ENCODE measurements at regions not wholly inside any gene's neighbourhood (a gene's known extent, or its start where the extent isn't known, plus 50 kb on each side); places are given as distances from the start of the nearest gene placed in this dataset.
A peak's percentile ranks its signal among the peaks of the same experiment; 100 is the strongest.

DNA sequence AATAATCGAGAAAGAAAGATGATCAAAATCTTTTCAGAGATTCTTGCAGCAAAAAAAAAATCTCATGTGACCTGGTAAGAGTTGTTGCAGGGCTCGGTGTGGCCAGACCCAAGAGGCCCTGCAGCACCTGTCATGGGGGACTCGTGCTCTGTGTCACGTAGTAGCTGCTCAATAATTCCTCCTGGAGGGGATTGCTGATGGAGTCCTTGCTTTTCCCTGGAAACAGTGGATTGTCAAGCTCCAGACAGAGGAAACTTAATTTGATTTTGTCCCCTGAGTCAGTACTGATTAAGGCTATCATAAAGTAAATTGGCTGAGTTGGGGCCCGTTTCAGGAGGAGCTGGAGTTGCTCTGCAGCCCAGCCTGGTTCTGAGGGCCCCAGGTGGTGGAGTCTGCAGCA, 125.2 kb downstream of the EDN3 start:
- intact Hi-C loops (cut with DNase I), result no loop called here

DNA sequence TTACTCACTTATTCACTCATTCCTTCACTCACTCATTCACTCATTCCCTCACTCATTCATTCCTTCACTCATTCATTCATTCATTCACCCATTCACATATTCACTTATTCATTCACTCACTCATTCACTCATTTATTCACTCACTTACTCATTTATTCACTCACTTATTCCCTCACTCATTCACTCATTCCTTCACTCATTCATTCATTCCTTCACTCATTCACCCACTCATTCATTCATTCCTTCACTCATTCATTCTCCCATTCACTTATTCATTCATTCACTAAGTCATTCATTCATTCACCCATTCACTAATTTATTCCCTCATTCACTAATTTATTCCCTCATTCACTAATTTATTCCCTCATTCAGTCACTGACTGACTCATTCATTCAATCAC, 127.6 kb downstream of the EDN3 start:
- intact Hi-C loops (cut with DNase I), result no loop called here
- no peak for DNase-seq (ENCODE audit: low spot score)

More for the DNA sequence above, 125.2 kb downstream of the EDN3 start:
- DNase-seq (ENCODE audit: low spot score), result no peak

DNA sequence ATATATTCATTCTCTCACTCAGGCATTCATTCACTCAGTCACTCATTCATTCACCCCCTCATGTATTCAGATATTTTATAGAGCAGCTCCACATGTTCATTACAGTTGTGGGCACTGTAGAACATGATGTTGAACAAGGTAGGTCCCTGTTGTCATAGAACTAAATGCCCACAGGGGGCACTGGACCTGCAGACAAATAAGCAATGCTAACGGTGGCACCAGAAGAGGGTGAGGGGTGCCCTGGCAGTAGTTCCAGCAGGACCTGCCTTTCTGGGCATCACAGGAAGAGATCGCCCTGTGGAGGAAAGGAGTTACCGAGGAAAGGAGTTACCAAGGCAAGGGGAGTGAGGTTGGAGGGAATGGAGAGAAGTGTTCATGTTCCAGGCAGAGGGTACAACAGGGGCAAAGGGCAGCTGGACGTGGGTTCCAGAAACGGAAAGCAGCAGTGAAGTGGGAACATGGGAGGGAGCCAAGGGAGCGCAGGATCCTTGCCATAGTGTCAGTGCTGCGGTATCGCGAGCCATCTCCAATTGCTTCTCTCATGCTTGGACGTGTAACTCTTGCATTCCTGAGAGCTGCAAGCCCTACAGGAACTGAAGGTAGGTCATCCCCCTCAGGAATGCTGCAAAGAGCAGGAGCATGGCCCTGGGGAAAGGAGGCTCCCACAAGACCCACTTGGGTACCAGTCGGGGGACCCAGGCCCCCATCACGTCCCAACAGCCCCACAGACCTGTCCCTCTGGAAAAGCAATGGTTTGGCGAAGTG, 128.2 kb downstream of the EDN3 start:
- DNase-seq (ENCODE audit: low spot score), result no peak
- intact Hi-C loops (cut with DNase I), result no loop called here

DNA sequence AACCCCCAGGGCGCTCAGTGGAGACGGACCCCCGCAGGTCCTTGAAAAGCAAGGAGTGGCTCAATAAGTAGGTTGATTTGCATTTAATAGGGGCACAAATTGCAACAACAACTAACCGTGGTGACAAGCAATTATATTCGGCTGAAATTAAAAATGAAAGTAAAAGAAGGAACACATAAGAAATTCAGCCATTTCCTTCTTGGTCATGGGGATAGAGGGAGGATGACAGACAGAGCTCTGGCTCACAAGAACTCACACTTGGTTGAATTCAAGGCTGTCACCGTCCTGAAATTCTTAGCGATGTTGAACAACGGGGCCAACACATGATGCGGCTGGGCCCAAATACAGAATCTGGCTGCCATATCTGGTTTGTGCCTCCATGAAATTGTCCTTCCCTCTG, 129.0 kb downstream of the EDN3 start:
- no peak for DNase-seq (ENCODE audit: low spot score)
- intact Hi-C loops (cut with DNase I), result no loop called here

DNA sequence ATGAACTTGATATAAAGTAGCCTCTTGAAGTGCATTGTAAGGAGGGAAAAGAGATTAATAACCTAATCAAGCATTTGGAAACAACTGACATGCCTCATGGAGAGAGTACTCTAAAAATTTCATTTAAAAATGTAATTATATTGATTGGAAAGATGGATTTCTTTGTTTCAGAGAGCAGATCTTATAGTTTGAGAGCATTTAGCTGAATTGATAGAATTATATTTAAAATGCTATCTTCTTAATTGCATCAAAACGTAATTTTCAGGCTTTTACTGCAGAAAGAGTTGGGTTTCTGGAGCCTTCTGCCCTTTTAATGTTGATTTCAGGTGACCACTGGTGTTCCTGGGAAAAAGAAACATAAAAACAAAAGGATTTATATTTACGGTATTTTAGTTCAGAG, 130.6 kb downstream of the EDN3 start:
- no peak for DNase-seq (ENCODE audit: low spot score)
- intact Hi-C loops (cut with DNase I), result no loop called here

DNA sequence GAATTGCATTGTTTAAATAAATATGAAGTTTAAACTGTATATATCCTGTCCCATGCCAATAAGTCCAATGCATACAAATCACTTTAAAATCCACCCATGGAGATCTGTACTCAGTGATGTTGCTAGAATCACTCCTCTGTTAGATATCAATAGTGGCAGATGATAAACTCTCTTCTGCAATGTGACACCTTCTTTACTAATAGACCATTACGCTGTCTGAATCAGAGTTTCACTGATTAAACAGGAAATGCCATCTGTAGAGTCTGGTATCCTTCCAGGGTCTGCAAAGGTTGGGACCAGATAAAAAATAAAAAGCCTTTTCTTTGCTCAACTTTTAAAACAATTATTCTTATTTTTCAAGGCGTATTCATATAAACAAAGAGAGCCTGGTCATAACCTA, 134.5 kb downstream of the EDN3 start:
- DNase-seq (ENCODE audit: low spot score), result no peak
- intact Hi-C loops (cut with DNase I), result no loop called here

DNA sequence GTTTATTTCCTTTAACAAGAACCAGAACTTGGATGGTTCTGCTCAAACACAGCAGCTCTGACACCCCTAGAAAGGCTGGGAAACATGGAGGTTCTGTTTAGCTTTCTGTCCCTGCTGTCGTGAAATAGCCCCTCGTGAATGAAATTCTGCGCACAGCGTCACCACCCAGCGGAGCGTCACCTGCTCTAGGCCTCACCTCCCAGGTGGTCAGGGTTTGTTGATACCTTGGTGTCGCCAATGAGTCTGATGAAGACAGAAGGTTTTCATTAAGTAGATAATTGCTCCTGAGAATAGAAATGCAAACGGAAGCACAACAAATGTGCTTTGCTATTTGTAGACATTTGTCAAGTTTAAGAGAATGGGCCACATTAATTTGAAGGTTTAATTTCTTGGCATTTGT, 135.1 kb downstream of the EDN3 start:
- intact Hi-C loops (cut with DNase I), result no loop called here
- DNase-seq (ENCODE audit: low spot score), result peak; percentile 29

DNA sequence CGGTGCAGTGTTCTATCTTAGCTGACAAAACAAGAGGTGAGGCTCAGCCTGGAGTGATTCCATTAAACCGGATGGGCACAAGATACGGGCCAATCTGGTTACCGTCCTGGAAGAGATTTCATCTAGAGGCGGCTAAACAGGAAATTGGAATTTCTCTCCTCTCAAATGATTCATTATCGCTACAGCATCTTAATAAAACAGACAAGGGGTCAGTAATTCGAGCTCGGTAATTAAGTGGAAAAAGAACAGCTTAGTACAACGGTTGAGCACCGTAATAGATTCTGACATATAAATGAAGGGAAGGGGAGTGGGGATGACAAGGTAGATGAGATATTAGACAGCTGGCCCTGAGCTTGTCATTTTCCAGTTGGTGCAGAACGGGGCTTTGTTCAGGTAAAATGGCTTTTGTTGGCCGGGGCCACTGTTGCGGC, 137.2 kb downstream of the EDN3 start:
- intact Hi-C loops (cut with DNase I), result no loop called here
- DNase-seq (ENCODE audit: low spot score), result no peak

DNA sequence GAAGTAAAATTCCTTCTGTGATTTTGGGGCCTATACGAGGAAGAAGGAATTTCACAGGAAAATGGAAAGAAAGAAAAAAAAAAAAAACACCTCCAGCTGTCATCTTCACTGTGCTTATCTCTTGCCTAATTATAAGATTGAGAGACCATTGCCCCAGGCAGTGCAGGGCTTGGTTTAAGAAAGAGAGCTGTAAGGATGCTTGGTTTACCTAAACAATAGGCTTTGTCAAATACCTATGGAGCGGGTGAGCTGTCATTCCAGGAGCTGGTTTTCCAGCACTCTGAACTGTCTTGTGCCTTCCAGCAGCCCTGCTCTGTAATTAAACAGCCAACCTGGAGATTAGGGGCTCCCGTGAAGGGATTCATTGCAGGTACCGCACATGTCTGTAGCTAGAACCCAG, 137.8 kb downstream of the EDN3 start:
- no peak for DNase-seq (ENCODE audit: low spot score)
- intact Hi-C loops (cut with DNase I), result no loop called here

DNA sequence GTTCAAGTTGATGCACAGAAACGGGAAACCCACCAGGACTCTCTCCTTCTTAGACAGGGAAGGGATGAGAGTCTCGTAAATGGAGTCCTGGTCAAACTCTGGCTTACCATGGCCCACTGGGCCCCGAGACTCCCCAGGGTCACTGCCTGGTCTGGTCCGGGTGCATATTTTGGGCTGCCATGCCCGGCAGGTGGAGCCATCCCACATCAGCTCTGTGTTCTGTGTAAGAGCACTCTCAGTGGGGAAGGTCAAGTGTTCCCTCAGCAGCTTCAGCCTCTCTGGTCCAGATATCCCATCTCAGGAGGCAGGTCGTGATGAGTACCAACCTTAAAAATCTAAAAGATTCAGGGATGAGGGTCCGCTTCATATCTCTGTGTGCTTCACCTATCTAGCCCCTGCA, 138.8 kb downstream of the EDN3 start:
- intact Hi-C loops (cut with DNase I), result no loop called here
- DNase-seq (ENCODE audit: low spot score), result no peak

DNA sequence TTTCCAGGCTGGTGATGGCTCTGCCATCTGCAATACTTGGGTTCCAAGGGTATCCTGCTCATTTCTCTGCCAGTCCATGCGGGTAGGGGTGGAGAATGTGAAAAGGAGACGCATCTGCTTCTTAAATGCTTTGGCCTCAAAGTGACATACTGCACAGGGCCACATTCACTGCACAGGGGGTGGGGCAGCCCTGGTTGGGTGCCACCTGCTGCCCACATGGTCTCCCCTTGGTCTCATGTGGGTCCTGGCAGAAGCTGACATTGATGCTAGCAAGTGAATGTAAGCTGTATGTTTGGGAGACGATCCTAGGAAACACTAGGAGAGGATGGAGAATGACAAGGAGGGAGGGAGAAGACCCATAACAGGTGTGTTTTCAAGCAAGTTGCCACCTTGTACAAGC, 140.9 kb downstream of the EDN3 start:
- intact Hi-C loops (cut with DNase I), result no loop called here
- peak; percentile 24 for DNase-seq (ENCODE audit: low spot score)

DNA sequence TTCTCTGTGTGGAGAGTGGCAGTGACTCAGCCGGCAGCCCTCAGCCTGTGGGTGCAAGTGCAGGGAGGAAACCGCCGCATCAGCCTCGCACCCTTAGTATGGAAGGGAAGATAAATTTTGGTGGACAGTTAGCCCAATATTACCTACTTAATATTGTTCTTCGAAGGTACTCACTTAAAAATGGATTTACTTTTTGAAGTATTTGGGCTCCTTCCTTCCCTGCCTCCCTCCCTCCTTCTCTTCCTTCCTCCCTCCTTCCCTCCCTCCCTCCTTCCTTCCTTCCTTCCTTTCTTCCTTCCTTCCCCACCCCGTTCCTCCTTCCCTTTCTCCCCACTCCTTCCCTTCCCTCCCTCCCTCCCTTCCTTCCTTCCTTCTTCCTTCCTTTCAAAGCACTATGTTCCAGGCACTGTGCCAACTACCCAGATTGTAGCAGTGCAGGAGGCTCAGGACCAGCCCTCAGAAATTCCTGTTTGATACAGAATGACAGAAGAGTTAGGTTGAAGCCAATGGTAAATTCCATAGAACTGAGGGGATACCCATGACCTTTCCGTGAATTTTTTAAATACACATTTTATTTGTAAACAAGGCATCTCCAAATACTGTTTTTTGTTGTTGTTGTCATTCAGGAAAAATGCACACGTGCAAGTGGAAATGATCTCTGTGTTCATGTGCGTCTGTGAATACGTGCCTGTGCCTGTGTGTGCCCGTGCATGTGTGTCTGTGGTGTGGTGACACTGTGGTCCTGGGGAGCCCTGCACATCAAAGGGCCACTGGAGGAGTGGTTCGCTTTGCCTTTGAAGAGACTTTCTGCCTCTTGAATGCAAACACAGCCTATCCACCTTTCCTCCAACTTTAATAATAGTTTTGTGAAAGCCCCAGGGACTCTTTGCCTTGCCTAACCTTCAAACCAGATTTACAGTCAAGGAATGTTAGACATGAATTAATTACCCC, 141.7 kb downstream of the EDN3 start:
- intact Hi-C loops (cut with DNase I), result no loop called here
- DNase-seq (ENCODE audit: low spot score), result peak; percentile 36

DNA sequence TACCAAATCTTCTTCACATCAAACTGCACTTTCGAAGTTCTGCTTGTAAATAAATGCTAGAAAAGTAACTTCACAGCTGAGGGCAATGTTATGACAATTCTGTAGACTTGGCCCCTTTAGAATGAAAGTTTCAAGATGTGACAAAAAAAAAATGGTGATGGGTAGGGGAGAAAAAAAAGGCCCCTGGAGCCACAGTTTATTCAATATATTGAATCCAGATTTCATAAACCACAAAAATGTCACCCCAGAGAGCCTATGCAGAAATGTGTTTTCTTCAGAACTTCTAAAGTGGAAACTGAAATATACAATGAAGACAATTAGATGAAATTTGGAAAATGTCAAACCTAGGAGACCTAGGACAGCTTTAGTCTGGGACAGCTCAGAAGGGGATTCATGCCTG, 143.1 kb downstream of the EDN3 start:
- intact Hi-C loops (cut with DNase I), result no loop called here
- no peak for DNase-seq (ENCODE audit: low spot score)

DNA sequence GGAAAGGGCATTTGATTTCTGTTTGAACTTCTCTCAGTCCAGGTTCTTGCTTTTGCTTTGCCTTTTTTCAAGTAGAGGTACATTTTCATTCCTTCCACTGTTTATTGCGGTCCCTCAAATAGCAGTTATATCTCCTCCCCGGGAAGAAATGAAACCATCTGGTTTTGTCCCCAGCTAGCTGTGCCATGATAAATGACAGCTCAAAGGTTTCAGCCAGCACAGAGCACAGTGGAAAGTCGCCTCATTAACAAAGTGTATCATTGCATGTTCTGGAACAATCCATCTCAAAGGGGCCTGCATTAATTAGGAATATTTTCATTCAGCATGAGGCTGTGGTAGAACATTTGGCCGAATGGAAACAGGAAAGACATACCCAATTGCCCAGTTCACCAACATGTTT, 146.0 kb downstream of the EDN3 start:
- intact Hi-C loops (cut with DNase I), result no loop called here

DNA sequence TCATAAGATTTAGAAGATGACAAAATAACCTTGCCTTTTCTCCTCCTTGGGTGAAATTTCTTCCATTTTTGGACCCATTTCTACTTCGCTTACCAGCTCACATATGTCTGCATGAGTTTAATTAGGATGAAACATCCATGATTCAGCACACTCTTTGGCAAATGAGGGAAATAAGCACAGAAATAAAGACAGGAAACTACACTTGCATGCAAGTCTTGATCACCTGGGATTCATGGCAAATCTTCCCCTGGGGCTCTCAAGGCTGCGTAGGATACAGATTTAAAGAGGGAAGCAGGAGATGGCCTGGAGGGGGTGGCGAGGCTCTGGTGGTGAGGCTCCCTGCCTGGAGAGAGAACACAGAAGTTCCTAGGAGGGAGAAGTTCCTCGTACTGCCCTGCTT, 147.8 kb downstream of the EDN3 start:
- intact Hi-C loops (cut with DNase I), result no loop called here
- DNase-seq (ENCODE audit: low spot score), result no peak

More for the DNA sequence above, 146.0 kb downstream of the EDN3 start:
- no peak for DNase-seq (ENCODE audit: low spot score)

DNA sequence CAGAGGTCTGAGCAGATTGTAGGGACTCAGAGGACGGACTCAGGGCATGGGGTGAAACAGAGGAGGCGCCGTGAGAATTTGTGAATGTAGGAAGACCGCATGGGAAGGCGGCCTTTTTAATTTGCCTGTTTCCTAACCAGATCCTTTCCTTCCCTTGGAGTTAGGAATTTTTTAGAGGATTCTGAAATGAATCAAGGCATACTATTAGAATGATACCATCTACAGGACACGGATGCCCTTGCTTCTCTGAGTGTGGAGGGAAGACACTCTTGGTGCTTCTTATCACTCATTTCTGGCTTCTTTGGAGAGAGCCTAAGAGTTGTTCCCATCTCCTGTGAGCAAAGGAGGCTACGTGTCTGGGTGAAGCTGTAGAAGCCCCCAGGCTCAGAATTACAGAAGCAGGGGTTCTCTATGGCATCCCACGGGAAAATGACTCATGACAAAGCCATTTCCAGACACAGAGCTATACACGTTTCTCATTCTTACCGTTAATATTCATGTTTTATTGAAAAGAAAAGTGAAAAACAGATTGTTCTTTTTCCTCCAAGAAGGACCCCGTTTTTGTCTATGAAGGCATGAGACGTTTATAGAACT, 148.5 kb downstream of the EDN3 start:
- intact Hi-C loops (cut with DNase I), result no loop called here
- peak; percentile 31 for DNase-seq (ENCODE audit: low spot score)

DNA sequence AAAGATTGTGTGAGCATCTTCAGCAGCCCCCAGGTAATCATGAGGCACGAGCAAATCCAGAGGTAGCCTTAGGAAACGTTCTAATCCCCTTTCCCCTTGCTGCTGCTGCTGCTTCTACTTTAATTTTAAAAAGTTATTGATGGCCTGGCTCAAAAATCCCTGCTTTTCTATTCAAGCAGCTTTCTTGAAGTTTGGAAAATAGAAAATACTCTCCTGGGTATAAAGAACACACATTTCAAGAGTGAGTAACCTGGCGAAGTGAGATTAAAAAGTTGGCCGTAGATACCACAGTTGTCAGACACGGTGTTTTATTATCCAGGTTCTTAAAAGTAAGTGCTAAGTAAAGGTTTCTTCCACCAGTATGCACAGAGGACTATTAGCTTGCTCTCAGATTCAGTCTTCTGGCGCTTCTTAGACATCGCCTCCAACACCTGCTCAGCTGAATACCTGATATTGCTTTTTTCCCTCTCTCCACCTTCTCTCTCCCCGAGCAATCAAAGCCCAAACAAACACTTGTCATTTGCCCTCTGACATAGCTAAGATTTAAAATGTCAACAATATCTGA, 150.7 kb downstream of the EDN3 start:
- intact Hi-C loops (cut with DNase I), result no loop called here
- DNase-seq (ENCODE audit: low spot score), result peak; percentile 29

DNA sequence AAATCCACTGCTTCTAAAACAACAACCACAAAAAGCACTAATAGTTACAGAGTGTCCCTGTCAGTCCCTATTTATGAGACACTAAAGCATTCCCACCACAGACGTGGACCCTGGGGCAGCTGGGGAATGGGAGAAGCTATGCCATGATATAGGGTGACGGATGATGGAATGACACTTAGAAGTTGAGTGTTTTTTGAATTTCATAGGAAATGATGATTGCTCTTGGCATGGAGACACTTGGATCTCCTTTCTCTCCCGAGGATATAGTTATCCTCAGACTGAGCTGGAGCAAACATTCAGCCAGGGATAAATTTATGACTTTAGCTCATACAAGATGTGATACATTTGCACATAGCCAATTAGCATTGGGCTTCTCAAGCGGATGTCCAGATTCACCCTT, 151.2 kb downstream of the EDN3 start:
- DNase-seq (ENCODE audit: low spot score), result no peak
- intact Hi-C loops (cut with DNase I), result no loop called here

DNA sequence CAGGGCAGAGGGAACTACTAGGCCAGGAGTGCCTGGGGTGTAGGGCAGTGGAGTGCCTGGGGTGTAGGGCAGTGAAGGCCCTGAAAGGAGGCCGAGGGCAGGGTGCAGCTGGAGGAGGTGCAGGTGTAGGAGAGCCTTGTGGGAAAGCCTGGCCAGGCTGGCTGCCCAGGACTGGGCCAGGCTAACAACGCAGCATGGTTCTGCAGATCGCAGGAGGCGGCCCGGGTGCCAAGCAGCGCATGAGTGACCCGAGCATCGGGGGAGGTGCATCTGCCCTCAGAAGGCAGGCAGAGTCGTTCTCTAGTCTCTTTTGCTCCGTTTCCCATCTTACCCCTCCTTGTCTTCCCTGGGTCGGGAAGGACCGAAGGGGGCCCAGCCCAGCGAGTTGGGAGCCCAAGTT, 151.5 kb upstream of the PHACTR3 start:
- intact Hi-C loops (cut with DNase I), result no loop called here

More for the DNA sequence above, 151.5 kb upstream of the PHACTR3 start:
- peak; percentile 43 for DNase-seq (ENCODE audit: low spot score)

Data from cardiac septum (tissue), 1 donor.